ENCODE measurements at regions not wholly inside any gene's neighbourhood (a gene's known extent, or its start where the extent isn't known, plus 50 kb on each side); places are given as distances from the start of the nearest gene placed in this dataset.

GRCh38 chr2:120857422-120857821 is 121.8 kb downstream of the GLI2 start:
- no peak for TF ChIP-seq POLR2AphosphoS5 (IDR thresholded peaks at IDR 0.05)
- TF ChIP-seq CTCF (IDR thresholded peaks at IDR 0.05) = no peak

Measured in stomach (tissue), 4 donors.